H9 (cell line): ENCODE measurements at regions not wholly inside any gene's neighbourhood (a gene's known extent, or its start where the extent isn't known, plus 50 kb on each side); places are given as distances from the start of the nearest gene placed in this dataset.

Source experiments
- DNase-seq: peaks from one replicate; pipeline ENCODE4 v3.0.0-alpha.2; 2017
- H2AFZ ChIP-seq: one replicate; pipeline ENCODE4 v1.6.1; 2013; ENCODE audit warnings: mild to moderate bottlenecking, low read length, control low read depth, moderate library complexity
- H2AK5ac ChIP-seq: 2 replicates; pipeline ENCODE4 v1.6.1; 2013; ENCODE audit warnings: low read length, control low read depth, mixed read lengths; ENCODE audit not compliant: insufficient read length
- H2BK120ac ChIP-seq: one replicate; pipeline ENCODE4 v1.6.1; 2013; ENCODE audit warnings: low read depth, mild to moderate bottlenecking, low read length, control low read depth, inconsistent platforms; ENCODE audit not compliant: poor library complexity, severe bottlenecking
- H2BK12ac ChIP-seq: 2 replicates; pipeline ENCODE4 v1.6.1; 2013; ENCODE audit warnings: low read length, control low read depth, mixed read lengths, low read depth; ENCODE audit not compliant: insufficient read length
- H2BK15ac ChIP-seq: 2 replicates; pipeline ENCODE4 v1.6.1; 2013; ENCODE audit warnings: low read depth, low read length, control low read depth
- H2BK20ac ChIP-seq: one replicate; pipeline ENCODE4 v1.6.1; 2013; ENCODE audit warnings: low read depth, mild to moderate bottlenecking, low read length, control low read depth, inconsistent platforms; ENCODE audit not compliant: poor library complexity, severe bottlenecking
- H2BK5ac ChIP-seq: 2 replicates; pipeline ENCODE4 v1.6.1; 2013; ENCODE audit warnings: low read length, control low read depth, mixed read lengths; ENCODE audit not compliant: insufficient read length
- H3K14ac ChIP-seq: 2 replicates; pipeline ENCODE4 v1.6.1; 2013; ENCODE audit warnings: low read length, control low read depth; ENCODE audit not compliant: insufficient read depth
- H3K18ac ChIP-seq: 2 replicates; pipeline ENCODE4 v1.6.1; 2013; ENCODE audit warnings: low read depth, mild to moderate bottlenecking, mixed read lengths, low read length, control low read depth; ENCODE audit not compliant: insufficient read length
- H3K23ac ChIP-seq: 2 replicates; pipeline ENCODE4 v1.6.1; 2013; ENCODE audit warnings: low read length, control low read depth, mixed read lengths, low read depth; ENCODE audit not compliant: insufficient read length
- H3K23me2 ChIP-seq: 2 replicates; pipeline ENCODE4 v1.6.1; 2013; ENCODE audit warnings: low read depth, mild to moderate bottlenecking, mixed read lengths, low read length, control low read depth; ENCODE audit not compliant: insufficient read length, poor library complexity, severe bottlenecking
- H3K27ac ChIP-seq: 2 replicates; pipeline ENCODE4 v1.5.1; 2013; ENCODE audit warnings: low read length, control low read depth, mixed read lengths, low read depth; ENCODE audit not compliant: insufficient read length
- H3K27me3 ChIP-seq: 2 replicates; pipeline ENCODE4 v1.6.1; 2013; ENCODE audit warnings: low read length, control low read depth, inconsistent platforms; ENCODE audit not compliant: insufficient read depth
- H3K4ac ChIP-seq: 2 replicates; pipeline ENCODE4 v1.6.1; 2013; ENCODE audit warnings: low read depth, mild to moderate bottlenecking, control low read depth, inconsistent platforms, low read length, moderate library complexity
- H3K4me1 ChIP-seq: 2 replicates; pipeline ENCODE4 v1.6.1; 2013; ENCODE audit warnings: low read length, control low read depth, inconsistent platforms; ENCODE audit not compliant: insufficient read depth
- H3K4me2 ChIP-seq: 2 replicates; pipeline ENCODE4 v1.6.1; 2013; ENCODE audit warnings: low read length, control low read depth, mixed read lengths; ENCODE audit not compliant: insufficient read length, insufficient read depth
- H3K56ac ChIP-seq: 2 replicates; pipeline ENCODE4 v1.6.1; 2013; ENCODE audit warnings: low read depth, mild to moderate bottlenecking, mixed read lengths, low read length, control low read depth; ENCODE audit not compliant: insufficient read length
- H3K79me1 ChIP-seq: 2 replicates; pipeline ENCODE4 v1.6.1; 2013; ENCODE audit warnings: low read depth, mild to moderate bottlenecking, moderate library complexity, low read length, control low read depth, inconsistent platforms; ENCODE audit not compliant: insufficient read depth, poor library complexity, severe bottlenecking
- H3K79me2 ChIP-seq: 2 replicates; pipeline ENCODE4 v1.6.1; 2013; ENCODE audit warnings: low read length, control low read depth, inconsistent platforms; ENCODE audit not compliant: insufficient read depth
- H3K9ac ChIP-seq: 2 replicates; pipeline ENCODE4 v1.6.1; 2013; ENCODE audit warnings: low read length, control low read depth, mixed read lengths; ENCODE audit not compliant: insufficient read length; ENCODE audit errors: extremely low read depth
- H3K9me3 ChIP-seq: one replicate; pipeline ENCODE4 v1.6.1; 2013; ENCODE audit warnings: low read depth, low read length, inconsistent platforms; ENCODE audit not compliant: control insufficient read depth
- H3T11ph ChIP-seq: one replicate; pipeline ENCODE4 v1.6.1; 2013; ENCODE audit warnings: mild to moderate bottlenecking, low read length, control low read depth, inconsistent platforms
- H4K20me1 ChIP-seq: one replicate; pipeline ENCODE4 v1.6.1; 2013; ENCODE audit not compliant: control insufficient read depth, insufficient read length, insufficient read depth
- H4K5ac ChIP-seq: 2 replicates; pipeline ENCODE4 v1.6.1; 2013; ENCODE audit warnings: low read depth, mild to moderate bottlenecking, mixed read lengths, low read length, control low read depth; ENCODE audit not compliant: insufficient read length
- H4K8ac ChIP-seq: replicated peaks from 2 replicates; pipeline ENCODE4 v1.6.1; 2013; ENCODE audit warnings: low read length, control low read depth, mixed read lengths, low read depth; ENCODE audit not compliant: insufficient read length
- H4K91ac ChIP-seq: 2 replicates; pipeline ENCODE4 v1.6.1; 2013; ENCODE audit warnings: low read depth, mild to moderate bottlenecking, moderate library complexity, mixed read lengths, low read length, control low read depth; ENCODE audit not compliant: insufficient read length
- H3K27ac Mint-ChIP-seq, 3 experiments: 2 replicates in 2 of 3; 3 replicates in 1 of 3; pipeline ENCODE4 v1.8.0; 2020 to 2021; ENCODE audit warnings: mixed read lengths in 3 of 3, mild to moderate bottlenecking in 1 of 3, moderate library complexity in 1 of 3
- H3K27me3 Mint-ChIP-seq: 2 replicates; pipeline ENCODE4 v1.8.0; 2021; ENCODE audit warnings: low read depth, mild to moderate bottlenecking, moderate library complexity, mixed read lengths
- H3K36me3 Mint-ChIP-seq, 3 experiments: 2 replicates in 2 of 3; 3 replicates in 1 of 3; pipeline ENCODE4 v1.8.0; 2020 to 2021; ENCODE audit warnings: low read depth in 3 of 3, mixed read lengths in 3 of 3; ENCODE audit not compliant: insufficient read depth in 1 of 3
- H3K4me1 Mint-ChIP-seq, 2 experiments: 2 replicates each; pipeline ENCODE4 v1.8.0; 2020; ENCODE audit warnings: mixed read lengths in 2 of 2
- H3K4me3 Mint-ChIP-seq, 2 experiments: 2 replicates in 1 of 2; 3 replicates in 1 of 2; pipeline ENCODE4 v1.8.0; 2020 to 2021; ENCODE audit warnings: mild to moderate bottlenecking in 2 of 2, mixed read lengths in 2 of 2, moderate library complexity in 1 of 2
- H3K9me3 Mint-ChIP-seq, 2 experiments: 2 replicates in 1 of 2; 3 replicates in 1 of 2; pipeline ENCODE4 v1.8.0; 2020; ENCODE audit warnings: mild to moderate bottlenecking in 2 of 2, mixed read lengths in 2 of 2, moderate library complexity in 1 of 2
- WGBS: extraction: QIAGEN DNeasy Blood & Tissue Kit; methylation state at CpG from one replicate; pipeline ENCODE4 v1.1.7; 2013; ENCODE audit warnings: missing lambda C conversion rate, low lambda C conversion rate, mixed read lengths; ENCODE audit not compliant: insufficient read length; ENCODE audit errors: extremely low coverage; 5-methylcytosine and 5-hydroxymethylcytosine counted together
- TF ChIP-seq, protein P1 (sequence below): fragments of 200-600 bp; sonication (generic); conservative IDR thresholded peaks from 3 replicates; pipeline ENCODE4 v1.8.0; 2021; ENCODE audit warnings: antibody characterized with exemption, mild to moderate bottlenecking

DNA sequence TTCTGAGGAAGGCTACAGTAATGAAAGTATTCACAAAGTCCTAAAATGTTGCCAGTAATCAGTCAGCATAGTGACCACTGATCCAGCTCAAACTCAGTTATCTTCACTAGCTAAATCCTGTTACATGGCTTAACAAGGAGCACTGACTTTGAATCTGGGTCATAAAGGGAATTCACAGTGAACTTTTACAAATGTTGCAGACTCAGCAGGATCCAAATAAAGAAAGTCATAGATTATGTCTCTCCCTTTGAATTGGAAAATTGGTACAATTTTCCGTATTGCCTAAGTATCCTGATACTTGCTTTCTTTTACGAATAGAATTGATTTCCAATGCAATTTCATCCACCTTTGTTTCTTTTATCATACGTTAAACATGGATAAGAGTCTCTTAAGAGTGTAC, 431.5 kb upstream of the CNTN6 start:
- no peaks in the 10 kb centered on the region for H3K4me1 Mint-ChIP-seq
- Histone ChIP-seq H4K5ac (no peak overlapping the region), H2AK5ac (no peak overlapping the region), H2BK120ac (no peak overlapping the region), H3K9ac (no peak overlapping the region), H3K4me2 (no peak overlapping the region), H3K79me1 (no peaks in the 10 kb centered on the region), H2BK12ac (no peak overlapping the region), H4K8ac (no peak overlapping the region), H3K23ac (no peak overlapping the region), H4K91ac (no peak overlapping the region), H3K9me3 (no peaks in the 10 kb centered on the region), H3K27ac (no peak overlapping the region), H3K23me2 (no peaks in the 10 kb centered on the region), H3K4me1 (no peaks in the 10 kb centered on the region), H3K14ac (no peak overlapping the region), H2BK15ac (no peak overlapping the region), H2AFZ (no peak overlapping the region), H3K18ac (no peak overlapping the region), H3T11ph (no peak overlapping the region), H2BK5ac (no peak overlapping the region), H2BK20ac (no peak overlapping the region), H3K27me3 (no peaks in the 10 kb centered on the region), H3K4ac (no peak overlapping the region), H4K20me1 (no peaks in the 10 kb centered on the region), H3K79me2 (no peaks in the 10 kb centered on the region), H3K56ac (no peak overlapping the region)
- no peaks in the 10 kb centered on the region for H3K9me3 Mint-ChIP-seq
- TF ChIP-seq, protein P1, sequence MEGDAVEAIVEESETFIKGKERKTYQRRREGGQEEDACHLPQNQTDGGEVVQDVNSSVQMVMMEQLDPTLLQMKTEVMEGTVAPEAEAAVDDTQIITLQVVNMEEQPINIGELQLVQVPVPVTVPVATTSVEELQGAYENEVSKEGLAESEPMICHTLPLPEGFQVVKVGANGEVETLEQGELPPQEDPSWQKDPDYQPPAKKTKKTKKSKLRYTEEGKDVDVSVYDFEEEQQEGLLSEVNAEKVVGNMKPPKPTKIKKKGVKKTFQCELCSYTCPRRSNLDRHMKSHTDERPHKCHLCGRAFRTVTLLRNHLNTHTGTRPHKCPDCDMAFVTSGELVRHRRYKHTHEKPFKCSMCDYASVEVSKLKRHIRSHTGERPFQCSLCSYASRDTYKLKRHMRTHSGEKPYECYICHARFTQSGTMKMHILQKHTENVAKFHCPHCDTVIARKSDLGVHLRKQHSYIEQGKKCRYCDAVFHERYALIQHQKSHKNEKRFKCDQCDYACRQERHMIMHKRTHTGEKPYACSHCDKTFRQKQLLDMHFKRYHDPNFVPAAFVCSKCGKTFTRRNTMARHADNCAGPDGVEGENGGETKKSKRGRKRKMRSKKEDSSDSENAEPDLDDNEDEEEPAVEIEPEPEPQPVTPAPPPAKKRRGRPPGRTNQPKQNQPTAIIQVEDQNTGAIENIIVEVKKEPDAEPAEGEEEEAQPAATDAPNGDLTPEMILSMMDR, result no peak
- no peak overlapping the region for H3K27ac Mint-ChIP-seq
- no peaks in the 10 kb centered on the region for H3K27me3 Mint-ChIP-seq
- no peak for DNase-seq
- no peaks in the 10 kb centered on the region for H3K36me3 Mint-ChIP-seq
- no CpG with 5 or more reads among the region's 3 CpGs for WGBS
- H3K4me3 Mint-ChIP-seq, result no peak overlapping the region
